Ovary (tissue), 7 donors: ENCODE measurements at regions not wholly inside any gene's neighbourhood (a gene's known extent, or its start where the extent isn't known, plus 50 kb on each side); places are given as distances from the start of the nearest gene placed in this dataset.
"Not testable (repeated sequence)": the region's sequence is repeated elsewhere in the genome, so short reads cannot be mapped to it uniquely, and the experiment has no call there.

Experiments
- DNase-seq, 5 donors: peaks; one replicate each; pipeline ENCODE4 v3.0.0-alpha.2; 2019 to 2020
- H3K27ac ChIP-seq, 2 donors: fragments of 200-600 bp; one replicate each; pipeline versions ENCODE4 v1.5.1 to v1.8.0; 2019 to 2022
- H3K27me3 ChIP-seq: fragments of 200-600 bp; one replicate; pipeline ENCODE4 v1.8.0; 2022
- H3K36me3 ChIP-seq: fragments of 200-600 bp; sonication (generic); one replicate; pipeline ENCODE4 v1.5.1; 2019
- H3K4me1 ChIP-seq: one replicate; pipeline ENCODE4 v1.8.1; 2013; ENCODE audit warnings: mild to moderate bottlenecking, moderate library complexity; ENCODE audit not compliant: insufficient read depth
- H3K4me3 ChIP-seq: fragments of 200-600 bp; sonication (generic); one replicate; pipeline ENCODE4 v1.5.1; 2017
- H3K9me3 ChIP-seq, 2 donors: fragments of 200-600 bp in 1 of 2; sonication (generic) in 1 of 2; one replicate each; pipeline versions ENCODE4 v1.5.1 to v1.8.1; 2013 to 2019; ENCODE audit warnings: mild to moderate bottlenecking in 1 of 2, moderate library complexity in 1 of 2
- EP300 ChIP-seq: sonication (generic); formaldehyde crosslinking; IDR thresholded peaks from one replicate; pipeline ENCODE4 v1.6.1; 2017; ENCODE audit warnings: antibody characterized with exemption
- POLR2A ChIP-seq: fragments of 450-650 bp; IDR thresholded peaks from one replicate; pipeline ENCODE4 v1.6.1; 2017; ENCODE audit warnings: antibody characterized with exemption, mild to moderate bottlenecking, moderate library complexity
- WGBS, 3 donors: extraction: QIAGEN DNeasy Blood & Tissue Kit in 1 of 3; methylation state at CpG; one replicate each; pipeline versions ENCODE4 v1.1.5 to v1.1.7; 2013 to 2017; 5-methylcytosine and 5-hydroxymethylcytosine counted together
- intact Hi-C, 4 donors: fragments of 100-400 bp; cut with DNase I; formaldehyde crosslinking; loops; one replicate each; pipeline versions ENCODE4 v1.11.0 to v1.15.1; 2022 to 2023
- TF ChIP-seq, protein P1 (sequence below), 3 donors: fragments of 450-650 bp in 2 of 3; fragments of 200-600 bp in 1 of 3; IDR thresholded peaks; one replicate each; pipeline versions ENCODE4 v1.5.1 to v1.8.0; 2016 to 2022; ENCODE audit warnings: antibody characterized with exemption in 3 of 3, mild to moderate bottlenecking in 1 of 3
- donor health status: DM: no; HTN: no; CAD: no; lungs with moderate emphysema.
- donor health status: DM: no; HTN: no; CAD: no.
- donor health status: Bipolar disorder and iron deficiency.
- donor health status: DM: no; HTN: no; CAD: no.
- donor health status: DM: yes; HTN: yes; CAD: no.

- H3K9me3 ChIP-seq = no peaks in the 10 kb centered on the region
- H3K36me3 ChIP-seq = no peaks in the 10 kb centered on the region
- intact Hi-C loops = no loop called here
- H3K4me3 ChIP-seq = no peak overlapping the region
- H3K4me1 ChIP-seq = no peaks in the 10 kb centered on the region
- DNase-seq = no peak
- TF ChIP-seq, protein P1, sequence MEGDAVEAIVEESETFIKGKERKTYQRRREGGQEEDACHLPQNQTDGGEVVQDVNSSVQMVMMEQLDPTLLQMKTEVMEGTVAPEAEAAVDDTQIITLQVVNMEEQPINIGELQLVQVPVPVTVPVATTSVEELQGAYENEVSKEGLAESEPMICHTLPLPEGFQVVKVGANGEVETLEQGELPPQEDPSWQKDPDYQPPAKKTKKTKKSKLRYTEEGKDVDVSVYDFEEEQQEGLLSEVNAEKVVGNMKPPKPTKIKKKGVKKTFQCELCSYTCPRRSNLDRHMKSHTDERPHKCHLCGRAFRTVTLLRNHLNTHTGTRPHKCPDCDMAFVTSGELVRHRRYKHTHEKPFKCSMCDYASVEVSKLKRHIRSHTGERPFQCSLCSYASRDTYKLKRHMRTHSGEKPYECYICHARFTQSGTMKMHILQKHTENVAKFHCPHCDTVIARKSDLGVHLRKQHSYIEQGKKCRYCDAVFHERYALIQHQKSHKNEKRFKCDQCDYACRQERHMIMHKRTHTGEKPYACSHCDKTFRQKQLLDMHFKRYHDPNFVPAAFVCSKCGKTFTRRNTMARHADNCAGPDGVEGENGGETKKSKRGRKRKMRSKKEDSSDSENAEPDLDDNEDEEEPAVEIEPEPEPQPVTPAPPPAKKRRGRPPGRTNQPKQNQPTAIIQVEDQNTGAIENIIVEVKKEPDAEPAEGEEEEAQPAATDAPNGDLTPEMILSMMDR (IDR thresholded peaks at IDR 0.05) = no peak
- TF ChIP-seq POLR2A = no peak
- no peak for TF ChIP-seq EP300
- no peaks in the 10 kb centered on the region for H3K27me3 ChIP-seq
- H3K27ac ChIP-seq = no peak overlapping the region
Measured at GRCh38 chr4:186861317-186861716, 137.7 kb upstream of the FAT1 start.

- Histone ChIP-seq H3K27me3 (no peaks in the 10 kb centered on the region), H3K27ac (no peak overlapping the region), H3K9me3 (no peaks in the 10 kb centered on the region), H3K4me1 (no peaks in the 10 kb centered on the region), H3K4me3 (no peak overlapping the region), H3K36me3 (no peaks in the 10 kb centered on the region)
- 89 to 100% (median 93%) methylated on average over 3 of the region's 3 CpGs for WGBS, 3 donors
- no peak for TF ChIP-seq POLR2A
- TF ChIP-seq EP300 = no peak
- TF ChIP-seq, protein P1 (IDR thresholded peaks at IDR 0.05) = no peak
- intact Hi-C loops = no loop called here
- no peak for DNase-seq
Measured at GRCh38 chr4:186871856-186872255, 148.2 kb upstream of the FAT1 start.

DNA sequence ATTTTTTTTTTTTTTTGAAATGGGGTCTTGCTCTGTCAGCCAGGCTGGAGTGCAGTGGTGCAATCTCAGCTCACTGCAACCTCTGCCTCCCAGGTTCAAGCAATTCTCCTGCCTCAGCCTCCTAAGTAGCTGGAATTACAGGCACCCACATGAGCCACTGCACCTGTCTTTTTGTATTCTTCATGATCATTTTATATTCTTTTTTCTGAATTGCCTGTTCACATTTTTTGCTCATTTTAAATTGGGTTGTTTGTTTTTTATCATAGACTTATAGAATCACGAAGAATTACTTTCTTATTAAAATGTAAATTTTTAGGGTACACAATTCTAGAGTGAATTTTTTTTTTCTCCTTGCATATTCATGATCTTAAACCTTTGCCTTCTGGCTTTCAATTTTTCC, 149.4 kb upstream of the FAT1 start:
- H3K27me3 ChIP-seq, intact Hi-C loops, H3K4me1 ChIP-seq, H3K9me3 ChIP-seq, H3K27ac ChIP-seq, DNase-seq, H3K4me3 ChIP-seq, H3K36me3 ChIP-seq: not testable (repeated sequence)
- WGBS, 3 donors = 82 to 95% (median 91%) methylated on average over 1 of the region's 1 CpG

DNA sequence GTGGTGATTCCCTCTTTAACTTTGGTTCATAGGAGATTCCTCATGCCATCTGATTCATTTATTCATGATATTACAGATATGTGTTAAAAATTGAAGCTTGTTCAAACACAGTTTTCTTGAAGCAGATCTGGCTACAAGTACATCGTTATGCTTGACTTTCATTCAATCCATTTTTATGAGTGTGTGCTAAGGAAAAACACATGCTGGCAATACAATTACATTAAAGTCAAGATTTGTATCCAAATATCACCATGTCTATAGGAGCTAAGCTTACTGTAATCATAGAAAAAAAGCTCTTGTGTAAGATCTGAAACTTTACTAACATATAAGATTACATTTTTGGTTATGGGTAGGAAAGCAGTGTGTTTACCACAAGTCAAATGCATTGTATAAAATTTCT, 151.8 kb upstream of the FAT1 start:
- Histone ChIP-seq H3K4me3 (no peak overlapping the region), H3K36me3 (no peaks in the 10 kb centered on the region), H3K9me3 (no peaks in the 10 kb centered on the region), H3K27ac (no peak overlapping the region), H3K4me1 (no peaks in the 10 kb centered on the region), H3K27me3 (no peaks in the 10 kb centered on the region)
- no peak for DNase-seq
- no peak for TF ChIP-seq EP300
- TF ChIP-seq, protein P1 (IDR thresholded peaks at IDR 0.05) = no peak
- no peak for TF ChIP-seq POLR2A
- intact Hi-C loops = no loop called here
- 51 to 58% (median 58%) methylated on average over 1 of the region's 1 CpG for WGBS, 3 donors

GRCh38 chr4:186876961-186877626, 153.4 kb upstream of the FAT1 start:
- WGBS, 3 donors = 84 to 86% (median 85%) methylated on average over 6 of the region's 6 CpGs
- no peaks in the 10 kb centered on the region for H3K4me1 ChIP-seq
- no peaks in the 10 kb centered on the region for H3K27me3 ChIP-seq
- intact Hi-C loops = no loop called here
- H3K27ac ChIP-seq = no peak overlapping the region
- no peak overlapping the region for H3K4me3 ChIP-seq
- DNase-seq = no peak
- no peaks in the 10 kb centered on the region for H3K9me3 ChIP-seq
- TF ChIP-seq EP300 = no peak
- TF ChIP-seq, protein P1 (IDR thresholded peaks at IDR 0.05) = no peak
- no peak for TF ChIP-seq POLR2A
- no peaks in the 10 kb centered on the region for H3K36me3 ChIP-seq
